GM21619 (cell line): ENCODE measurements at regions not wholly inside any gene's neighbourhood (a gene's known extent, or its start where the extent isn't known, plus 50 kb on each side); places are given as distances from the start of the nearest gene placed in this dataset.

ENCODE experiments used
- ATAC-seq: cut with Tn5 transposase; IDR thresholded peaks from one replicate; pipeline ENCODE4 v1.9.1; 2021; ENCODE audit not compliant: unreplicated experiment

- ATAC-seq, result no peak
Measured at GRCh38 chr3:137409584-137409983, 354.5 kb upstream of the SOX14 start.

DNA sequence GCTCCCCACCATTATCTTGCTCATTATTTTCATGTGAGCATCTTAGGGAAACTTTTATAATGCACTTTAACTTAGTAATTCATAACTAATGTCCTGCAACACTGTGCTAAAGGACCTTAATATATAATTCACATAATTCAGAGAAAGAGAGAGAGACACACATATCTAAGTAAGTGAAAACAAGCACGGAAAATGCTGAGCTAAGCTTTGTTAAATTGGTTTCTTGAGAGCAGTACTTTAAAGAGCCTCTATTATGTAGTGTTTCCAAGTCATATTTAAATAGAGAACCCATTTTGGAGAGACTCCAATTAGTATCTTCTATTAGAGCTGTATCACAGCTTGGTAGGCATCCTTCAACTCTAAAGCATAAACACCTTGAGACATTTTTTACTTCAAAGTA lies 354.1 kb upstream of the SOX14 start:
- ATAC-seq, result no peak

DNA sequence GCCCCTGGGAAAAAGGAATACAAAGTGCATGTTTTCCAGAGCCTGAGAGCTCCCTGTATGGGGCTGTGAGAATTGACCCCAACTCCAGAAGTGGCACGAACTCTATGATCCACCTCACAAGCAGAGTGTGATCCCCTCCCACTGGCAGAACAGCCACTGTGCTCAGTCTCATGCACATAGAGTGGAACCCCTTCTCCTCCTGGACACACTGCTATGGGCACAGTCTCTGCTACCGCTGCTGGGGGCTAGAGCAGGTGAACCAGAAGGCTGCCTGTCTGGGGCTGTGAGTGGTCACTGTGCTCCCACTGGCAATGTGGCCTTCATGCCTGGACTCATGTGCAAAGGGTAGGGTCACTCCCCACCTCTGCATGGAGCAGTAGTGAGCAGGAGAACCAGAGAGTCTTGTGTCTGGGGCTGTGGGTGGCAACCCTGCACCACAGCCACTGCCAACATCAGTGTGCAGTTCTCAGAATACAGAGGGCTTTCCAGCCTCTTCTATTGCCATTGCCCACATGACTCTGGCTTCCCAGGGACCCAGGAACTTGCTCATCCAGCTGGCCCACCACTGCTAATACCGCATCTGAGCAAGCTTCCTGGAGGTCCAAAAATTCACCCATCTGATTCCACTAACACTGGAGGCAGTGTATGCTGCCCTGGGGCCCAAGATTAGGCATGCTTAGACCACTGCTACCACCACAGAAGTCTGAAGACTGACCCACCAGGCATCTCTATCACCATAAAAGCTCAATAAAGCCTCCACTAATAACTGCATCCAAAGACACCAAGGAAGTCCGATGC lies 343.7 kb upstream of the SOX14 start:
- no peak for ATAC-seq

DNA sequence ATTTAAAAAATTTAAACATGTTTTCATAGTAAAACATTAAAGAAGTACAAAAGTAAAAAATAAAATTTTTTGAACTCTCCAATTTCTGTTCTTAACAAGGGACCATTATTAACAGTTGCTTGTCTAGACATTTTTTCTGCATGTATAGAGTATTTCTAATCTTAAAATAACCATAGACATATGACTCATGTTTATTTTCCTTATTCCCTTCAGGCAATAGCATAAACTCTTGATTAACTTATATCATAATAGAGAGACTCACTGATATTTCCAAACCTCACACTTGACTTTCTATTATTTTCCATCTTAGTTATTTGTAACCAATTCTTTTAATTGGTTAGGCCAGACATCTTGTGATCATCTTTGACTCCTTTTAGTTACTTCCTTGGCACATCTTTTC lies 325.6 kb upstream of the SOX14 start:
- ATAC-seq, result no peak

DNA sequence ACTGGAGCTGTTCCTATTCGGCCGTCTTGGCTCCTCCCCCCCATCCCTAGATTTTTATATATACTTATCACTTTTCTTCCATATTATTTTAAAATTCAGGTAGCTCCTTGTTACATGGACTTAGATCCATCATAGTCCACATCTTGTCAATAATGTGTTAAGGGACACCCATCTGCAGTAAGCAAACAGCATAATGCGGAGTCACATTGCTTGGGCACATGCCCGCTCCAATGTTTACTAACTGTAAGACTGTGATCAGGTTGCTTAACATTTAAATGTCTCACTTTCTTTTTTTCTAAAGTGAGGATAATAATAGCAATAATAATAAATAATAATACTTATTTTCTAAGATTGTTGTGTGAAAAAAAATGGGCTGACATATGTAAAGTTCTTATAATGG lies 303.2 kb upstream of the SOX14 start:
- no peak for ATAC-seq

GRCh38 chr3:137463131-137463530 lies 301.0 kb upstream of the SOX14 start:
- no peak for ATAC-seq

DNA sequence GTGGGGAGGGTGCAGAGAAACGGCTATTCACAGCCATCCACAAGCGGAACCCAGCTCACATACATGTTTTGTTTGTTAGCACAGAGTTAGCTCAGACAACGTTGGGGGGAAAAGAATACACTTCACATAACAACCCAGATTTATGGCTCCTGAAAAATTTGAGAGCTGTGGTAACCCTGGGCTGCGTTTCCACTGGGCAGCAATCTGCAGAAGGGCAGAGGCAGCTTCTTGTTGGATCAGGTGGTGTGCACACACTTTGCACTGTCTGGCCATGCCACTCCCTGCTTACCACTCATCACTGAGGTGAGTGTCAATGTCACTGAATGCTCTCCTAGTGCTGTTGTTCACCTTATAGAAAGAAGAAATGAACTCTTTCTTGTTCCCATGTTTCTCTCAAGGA lies 299.8 kb upstream of the SOX14 start:
- no peak for ATAC-seq

DNA sequence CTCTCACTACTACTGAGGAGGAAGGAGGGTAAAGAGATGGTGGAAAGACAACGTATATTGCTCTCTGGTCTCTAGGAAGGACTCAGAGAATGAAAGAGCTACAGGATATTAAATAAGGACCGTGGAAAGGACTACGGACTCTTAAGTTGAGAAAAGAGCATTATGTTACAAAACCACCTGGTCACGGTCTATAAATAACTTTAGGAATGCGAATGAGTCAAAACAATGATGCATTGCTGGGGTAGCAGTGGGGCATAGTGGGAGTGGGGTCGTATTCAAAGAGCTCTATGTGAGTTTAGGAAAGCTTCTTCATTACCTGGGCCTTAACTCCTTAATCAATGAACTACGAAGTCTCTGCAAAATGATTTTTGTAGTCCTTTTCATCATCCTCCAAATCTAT lies 295.7 kb upstream of the SOX14 start:
- no peak for ATAC-seq

GRCh38 chr3:137469263-137469662 lies 294.9 kb upstream of the SOX14 start:
- no peak for ATAC-seq

DNA sequence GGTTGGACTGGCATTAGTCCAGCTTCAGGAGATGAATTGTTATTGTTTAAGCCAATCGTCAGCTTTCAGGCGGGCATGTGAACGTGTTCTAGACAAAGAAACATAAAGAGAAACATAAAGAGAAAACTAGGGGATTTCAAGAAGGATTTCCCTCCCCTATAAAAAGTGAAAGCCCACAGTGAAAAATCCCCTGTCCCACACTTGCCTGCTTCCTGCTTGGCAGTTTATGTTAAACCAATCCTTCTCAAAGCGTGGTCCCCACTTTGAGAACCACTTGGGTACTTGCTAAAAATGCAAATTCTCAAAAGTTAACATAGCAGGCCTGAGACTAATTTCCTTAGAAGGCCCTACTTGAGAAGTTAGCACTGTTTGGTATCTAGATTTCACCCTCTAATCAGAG lies 293.0 kb upstream of the SOX14 start:
- ATAC-seq, result no peak

- no peak for ATAC-seq
Measured at GRCh38 chr3:137471558-137472204, 292.4 kb upstream of the SOX14 start.

- no peak for ATAC-seq
Measured at GRCh38 chr3:137477614-137478013, 286.5 kb upstream of the SOX14 start.

DNA sequence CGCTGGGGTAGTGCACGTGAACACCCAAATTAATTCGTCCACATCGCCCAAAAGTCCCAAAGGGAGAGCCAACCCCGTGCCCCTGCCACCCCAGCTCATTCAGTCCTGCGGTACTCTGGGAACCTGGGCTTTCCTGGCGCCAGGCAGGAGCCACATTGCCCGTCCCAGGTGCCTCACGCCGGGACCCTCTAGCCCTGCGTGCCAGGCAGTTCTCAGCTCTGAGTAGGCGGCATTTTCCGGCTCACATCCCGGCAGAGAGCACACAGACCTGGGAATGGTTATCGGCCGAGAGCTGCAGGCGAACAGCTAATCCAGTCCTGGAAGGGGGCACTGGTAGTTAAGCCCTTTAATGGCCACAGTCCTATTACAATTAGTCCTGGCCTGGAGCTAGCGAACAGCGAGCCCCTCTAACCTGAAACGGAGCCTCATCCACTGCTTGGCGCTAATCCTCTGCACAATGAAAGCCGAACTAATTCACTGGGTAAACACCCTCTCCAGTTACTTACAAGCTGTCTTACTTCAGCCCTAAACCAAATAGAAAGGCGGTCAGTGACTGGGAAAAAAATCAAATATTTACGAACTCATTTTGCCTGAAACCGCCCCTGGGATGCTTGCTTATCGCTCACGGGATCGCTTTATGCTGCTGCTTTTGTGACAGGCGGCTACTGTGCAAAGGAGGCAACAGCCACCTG lies 254.6 kb upstream of the SOX14 start:
- ATAC-seq, result no peak

DNA sequence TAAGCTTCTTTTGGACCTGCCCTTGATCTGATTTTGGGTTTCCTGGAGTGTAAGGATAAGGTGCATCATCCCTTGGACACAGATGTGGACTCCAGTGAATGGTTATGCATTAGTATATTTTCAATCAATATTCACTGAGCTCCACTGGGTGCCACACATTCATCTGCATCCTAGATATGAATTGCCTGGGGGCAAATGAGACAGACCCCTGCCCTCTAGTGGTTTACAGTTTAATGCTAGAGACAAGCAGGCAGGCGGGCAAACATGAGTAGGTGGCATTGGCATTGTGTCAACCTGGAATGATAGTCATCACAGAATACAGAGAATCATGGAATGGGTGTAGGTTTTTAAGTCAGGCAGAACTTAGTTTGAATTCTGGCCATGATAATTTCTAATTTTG lies 252.5 kb upstream of the SOX14 start:
- no peak for ATAC-seq

GRCh38 chr3:137514853-137515252 lies 249.3 kb upstream of the SOX14 start:
- ATAC-seq, result no peak

DNA sequence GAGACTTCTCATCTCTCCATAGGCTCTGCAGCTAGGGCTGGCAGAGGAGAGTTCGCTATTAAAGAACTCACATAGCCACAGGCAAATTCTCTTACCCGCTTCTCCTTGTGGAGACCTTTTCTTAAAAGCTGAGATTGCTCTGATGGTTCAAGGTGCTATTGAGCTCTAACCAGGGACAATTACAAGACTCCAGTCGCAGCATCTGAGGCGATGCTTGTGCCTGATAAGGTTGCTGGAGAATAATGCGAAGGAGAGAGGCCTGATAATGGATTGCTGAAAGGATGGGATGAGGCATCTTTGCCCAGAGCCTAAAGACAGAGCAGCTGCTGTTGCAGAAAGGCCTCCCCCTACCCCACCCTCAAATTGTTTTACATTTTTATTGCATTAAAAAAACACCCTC lies 244.5 kb upstream of the SOX14 start:
- ATAC-seq, result no peak

GRCh38 chr3:137524751-137525150 lies 239.4 kb upstream of the SOX14 start:
- ATAC-seq, result no peak

DNA sequence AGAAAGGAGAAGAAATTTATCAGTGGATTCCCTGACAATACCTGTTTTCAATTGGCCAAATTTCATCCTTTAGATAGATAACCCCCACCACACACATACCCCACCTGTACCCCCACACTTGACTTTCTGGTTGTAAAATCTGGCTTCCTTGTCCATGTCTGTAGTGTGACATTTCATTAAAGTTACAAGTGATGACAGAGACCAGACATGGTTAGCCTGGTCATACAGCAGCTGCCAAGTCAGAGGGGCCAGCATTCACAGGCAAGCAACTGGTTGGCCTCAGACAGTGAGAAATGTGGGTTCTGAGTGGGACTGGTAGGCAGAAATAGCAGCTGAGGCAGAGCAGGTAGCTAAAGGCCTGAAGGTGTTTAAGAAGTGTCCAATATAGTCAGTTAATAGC lies 238.6 kb upstream of the SOX14 start:
- no peak for ATAC-seq

- no peak for ATAC-seq
Measured at GRCh38 chr3:137542049-137542448, 222.1 kb upstream of the SOX14 start.

DNA sequence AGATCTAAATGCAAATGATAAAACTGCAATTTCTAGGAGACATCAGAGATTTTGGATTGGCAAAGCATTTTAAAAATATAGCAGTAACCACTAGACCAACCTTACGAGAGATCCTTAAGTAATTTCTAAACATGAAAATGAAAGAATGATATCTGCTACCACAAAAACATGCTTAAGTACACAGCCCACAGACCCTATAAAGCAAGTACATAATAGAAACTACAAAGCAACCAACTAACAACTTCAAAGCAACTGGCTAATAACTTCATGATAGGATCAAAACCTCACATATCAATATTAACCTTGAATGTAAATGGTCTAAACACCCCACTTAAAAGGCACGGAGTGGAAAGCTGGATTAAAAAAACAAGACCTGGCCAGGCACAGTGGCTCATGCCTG lies 209.9 kb upstream of the SOX14 start:
- no peak for ATAC-seq

DNA sequence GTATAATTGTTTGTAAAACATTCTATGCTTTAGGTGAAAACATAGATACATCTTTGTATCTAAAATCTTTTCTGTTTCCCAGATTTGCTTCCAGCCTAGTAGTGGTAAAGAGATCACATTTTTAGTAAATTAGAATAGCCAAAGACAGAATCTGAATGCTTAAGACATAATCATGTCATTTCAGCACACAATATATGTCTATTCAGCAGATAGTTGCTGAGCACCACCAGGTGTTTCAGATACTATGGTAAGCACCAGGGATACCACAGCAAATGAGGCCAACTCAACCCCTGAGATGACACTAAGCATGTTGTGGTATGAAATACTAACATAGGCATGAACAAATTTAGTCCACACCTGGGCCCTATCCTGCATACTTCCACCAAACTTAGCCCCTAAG lies 195.2 kb upstream of the SOX14 start:
- ATAC-seq, result no peak

GRCh38 chr3:137572931-137573330 lies 191.2 kb upstream of the SOX14 start:
- no peak for ATAC-seq
